Kidney (tissue), 13 donors: ENCODE measurements at regions not wholly inside any gene's neighbourhood (a gene's known extent, or its start where the extent isn't known, plus 50 kb on each side); places are given as distances from the start of the nearest gene placed in this dataset.

Source experiments
- DNase-seq, 5 donors: peaks; one replicate each; pipeline ENCODE4 v3.0.0-alpha.2; 2013 to 2020
- FAIRE-seq: peaks from 2 replicates; lab custom pipeline; 2012; peaks lifted over from hg19 to GRCh38; lab: Jason Lieb, UNC
- H3K27ac ChIP-seq, 2 donors: one replicate each; pipeline ENCODE4 v1.7.0; 2013; ENCODE audit warnings: low read depth in 2 of 2, low read length in 2 of 2, inconsistent platforms in 1 of 2
- H3K27me3 ChIP-seq: one replicate; pipeline ENCODE4 v1.7.1; 2013; ENCODE audit warnings: low read length, inconsistent platforms; ENCODE audit not compliant: control insufficient read depth, insufficient read depth
- H3K36me3 ChIP-seq, 3 donors: one replicate each; pipeline versions ENCODE4 v1.7.0 to v1.7.1; 2013; ENCODE audit warnings: low read length in 3 of 3, control low read depth in 1 of 3, inconsistent platforms in 1 of 3; ENCODE audit not compliant: insufficient read depth in 3 of 3, control insufficient read depth in 2 of 3
- H3K4me1 ChIP-seq, 3 donors: one replicate each; pipeline versions ENCODE4 v1.7.0 to v1.7.1; 2013; ENCODE audit warnings: low read length in 3 of 3, inconsistent platforms in 1 of 3, low read depth in 1 of 3; ENCODE audit not compliant: control insufficient read depth in 2 of 3, insufficient read depth in 2 of 3
- H3K4me3 ChIP-seq, 3 donors: one replicate each; pipeline versions ENCODE4 v1.7.0 to v1.8.1; 2013; ENCODE audit warnings: low read length in 3 of 3, control low read depth in 1 of 3, inconsistent platforms in 1 of 3
- H3K9ac ChIP-seq, 3 donors: one replicate each; pipeline versions ENCODE4 v1.7.0 to v1.7.1; 2013; ENCODE audit warnings: low read length in 3 of 3, control low read depth in 1 of 3, inconsistent platforms in 1 of 3
- H3K9me3 ChIP-seq, 3 donors: one replicate each; pipeline versions ENCODE4 v1.7.0 to v1.7.1; 2013; ENCODE audit warnings: low read length in 3 of 3, control low read depth in 1 of 3, inconsistent platforms in 1 of 3; ENCODE audit not compliant: control insufficient read depth in 2 of 3, insufficient read depth in 1 of 3
- CTCF ChIP-seq: IDR thresholded peaks from 3 replicates; pipeline ENCODE4 v1.5.1; 2012; ENCODE audit warnings: mild to moderate bottlenecking, moderate library complexity, borderline replicate concordance; ENCODE audit not compliant: insufficient read depth; ENCODE audit errors: extremely low read depth
- intact Hi-C: fragments of 100-400 bp; cut with DNase I; formaldehyde crosslinking; loops from one replicate; pipeline ENCODE4 v1.11.1; 2022
- donor health status: control.
- donor health status: control.
- donor health status: control.
- donor health status: control.
- donor health status: control.
- donor health status: DM: yes; HTN: yes; CAD: no.
- donor health status: Normal renal cell carcinoma (clear cell type).

GRCh38 chr6:43912598-43913371 is 142.8 kb downstream of the VEGFA start:
- Histone ChIP-seq H3K36me3 (no peaks in the 10 kb centered on the region), H3K9ac (no peak overlapping the region), H3K4me3 (no peak overlapping the region), H3K9me3 (no peaks in the 10 kb centered on the region), H3K27me3 (no peaks in the 10 kb centered on the region), H3K4me1 (peaks cover 0 to 49% (median 46%) of the 10 kb centered on the region in 3 donors), H3K27ac (peak overlapping the region; percentile 69 to 71)
- no peak for TF ChIP-seq CTCF
- DNase-seq (peak in 2 of 5 donors; percentile 41 to 58), FAIRE-seq (no peak)
- intact Hi-C loops, result no loop called here

- no peak overlapping the region for H3K27ac ChIP-seq
- H3K4me3 ChIP-seq, result no peak overlapping the region
- H3K9ac ChIP-seq, result no peak overlapping the region
- H3K4me1 ChIP-seq, result peaks cover 0 to 45% (median 41%) of the 10 kb centered on the region in 3 donors
- intact Hi-C loops, result no loop called here
- DNase-seq (no peak), FAIRE-seq (no peak)
- no peaks in the 10 kb centered on the region for H3K9me3 ChIP-seq
- no peaks in the 10 kb centered on the region for H3K36me3 ChIP-seq
- TF ChIP-seq CTCF, result no peak
- H3K27me3 ChIP-seq, result no peaks in the 10 kb centered on the region
Measured at GRCh38 chr6:43912116-43912577, 142.1 kb downstream of the VEGFA start.

GRCh38 chr6:43911354-43912115 is 141.5 kb downstream of the VEGFA start:
- DNase-seq, result peak in 3 of 5 donors; percentile 34 to 42 (median 35)
- Histone ChIP-seq H3K27ac (no peak overlapping the region), H3K9ac (no peak overlapping the region), H3K27me3 (no peaks in the 10 kb centered on the region), H3K4me3 (no peak overlapping the region), H3K4me1 (peaks cover 0 to 41% (median 37%) of the 10 kb centered on the region in 3 donors), H3K36me3 (no peaks in the 10 kb centered on the region), H3K9me3 (no peaks in the 10 kb centered on the region)
- no peak for FAIRE-seq
- intact Hi-C loops, result no loop called here
- TF ChIP-seq CTCF, result no peak
